Smooth muscle cell (in vitro differentiated cells): ENCODE measurements at regions not wholly inside any gene's neighbourhood (a gene's known extent, or its start where the extent isn't known, plus 50 kb on each side); places are given as distances from the start of the nearest gene placed in this dataset.

Source experiments
- DNase-seq: peaks from one replicate; lab custom pipeline; 2025; ENCODE audit not compliant: unreplicated experiment; lab: John Stamatoyannopoulos, UW
- H2AFZ ChIP-seq: fragments of 200-600 bp; sonication (generic); 2 replicates; pipeline ENCODE4 v1.6.0; 2016; ENCODE audit warnings: antibody characterized with exemption, low read depth, mild to moderate bottlenecking
- H3F3A ChIP-seq: fragments of 200-600 bp; sonication (generic); 2 replicates; pipeline ENCODE4 v1.6.0; 2017; ENCODE audit warnings: antibody characterized with exemption, low read depth
- H3K27ac ChIP-seq: fragments of 200-600 bp; sonication (generic); 2 replicates; pipeline ENCODE4 v1.5.1; 2016; ENCODE audit warnings: low read depth, mild to moderate bottlenecking
- H3K27me3 ChIP-seq: fragments of 200-600 bp; sonication (generic); 2 replicates; pipeline ENCODE4 v1.6.1; 2016; ENCODE audit warnings: low read depth, mild to moderate bottlenecking
- H3K36me3 ChIP-seq: fragments of 200-600 bp; sonication (generic); 2 replicates; pipeline ENCODE4 v1.5.1; 2016; ENCODE audit warnings: low read depth
- H3K4me1 ChIP-seq: fragments of 200-600 bp; sonication (generic); 2 replicates; pipeline ENCODE4 v1.5.1; 2016; ENCODE audit warnings: low read depth
- H3K4me2 ChIP-seq: fragments of 200-600 bp; sonication (generic); 2 replicates; pipeline ENCODE4 v1.6.0; 2016; ENCODE audit warnings: mild to moderate bottlenecking
- H3K4me3 ChIP-seq: fragments of 200-600 bp; sonication (generic); 2 replicates; pipeline ENCODE4 v1.5.1; 2016; ENCODE audit warnings: mild to moderate bottlenecking
- H3K79me2 ChIP-seq: fragments of 200-600 bp; sonication (generic); 2 replicates; pipeline ENCODE4 v1.6.0; 2016; ENCODE audit warnings: low read depth, mild to moderate bottlenecking
- H3K9ac ChIP-seq: fragments of 200-600 bp; sonication (generic); 2 replicates; pipeline ENCODE4 v1.6.0; 2016; ENCODE audit warnings: low read depth
- H3K9me3 ChIP-seq: fragments of 200-600 bp; sonication (generic); replicated peaks from 2 replicates; pipeline ENCODE4 v1.5.1; 2016; ENCODE audit warnings: low read depth
- H4K20me1 ChIP-seq: fragments of 200-600 bp; sonication (generic); 2 replicates; pipeline ENCODE4 v1.6.0; 2016; ENCODE audit warnings: low read depth
- CTCF ChIP-seq: fragments of 200-600 bp; sonication (generic); IDR thresholded peaks from 2 replicates; pipeline ENCODE4 v1.5.1; 2017; ENCODE audit warnings: borderline replicate concordance, mild to moderate bottlenecking, antibody characterized with exemption; ENCODE audit not compliant: insufficient read depth, poor library complexity, severe bottlenecking
- WGBS: methylation state at CpG from one replicate; pipeline ENCODE4 v1.1.7; 2016; ENCODE audit warnings: low lambda C conversion rate; 5-methylcytosine and 5-hydroxymethylcytosine counted together

GRCh38 chr16:55971447-55971846 is 96.3 kb upstream of the CES5A start:
- no peaks in the 10 kb centered on the region for H3K4me1 ChIP-seq
- no peaks in the 10 kb centered on the region for H3K27me3 ChIP-seq
- no peaks in the 10 kb centered on the region for H3F3A ChIP-seq
- no peaks in the 10 kb centered on the region for H3K9me3 ChIP-seq
- TF ChIP-seq CTCF, result no peak
- no peak for DNase-seq
- H3K36me3 ChIP-seq, result no peaks in the 10 kb centered on the region
- no peaks in the 10 kb centered on the region for H4K20me1 ChIP-seq
- no peak overlapping the region for H3K4me3 ChIP-seq
- no peak overlapping the region for H3K9ac ChIP-seq
- H3K79me2 ChIP-seq, result no peaks in the 10 kb centered on the region
- H3K27ac ChIP-seq, result no peak overlapping the region
- H3K4me2 ChIP-seq, result no peak overlapping the region
- no peak overlapping the region for H2AFZ ChIP-seq
- whole genome bisulfite sequencing, result 67% methylated on average over 5 of the region's 5 CpGs

- no peak overlapping the region for H2AFZ ChIP-seq
- H3K36me3 ChIP-seq, result no peaks in the 10 kb centered on the region
- no peaks in the 10 kb centered on the region for H3K9me3 ChIP-seq
- TF ChIP-seq CTCF, result no peak
- no peak overlapping the region for H3K4me2 ChIP-seq
- no peaks in the 10 kb centered on the region for H3K79me2 ChIP-seq
- H3F3A ChIP-seq, result no peaks in the 10 kb centered on the region
- H3K27ac ChIP-seq, result no peak overlapping the region
- H4K20me1 ChIP-seq, result no peaks in the 10 kb centered on the region
- 77% methylated on average over 5 of the region's 5 CpGs for WGBS
- H3K9ac ChIP-seq, result no peak overlapping the region
- no peak overlapping the region for H3K4me3 ChIP-seq
- no peak for DNase-seq
- no peaks in the 10 kb centered on the region for H3K27me3 ChIP-seq
- no peaks in the 10 kb centered on the region for H3K4me1 ChIP-seq
These were observed 93.0 kb upstream of the CES5A start for GRCh38 chr16:55968221-55968620.

GRCh38 chr16:55964923-55965475 is 89.8 kb upstream of the CES5A start:
- Histone ChIP-seq H3K4me3 (no peak overlapping the region), H4K20me1 (no peaks in the 10 kb centered on the region), H3K27me3 (no peaks in the 10 kb centered on the region), H3K9ac (no peak overlapping the region), H3K79me2 (no peaks in the 10 kb centered on the region), H2AFZ (no peak overlapping the region), H3K9me3 (no peaks in the 10 kb centered on the region), H3K36me3 (no peaks in the 10 kb centered on the region), H3K4me1 (no peaks in the 10 kb centered on the region), H3K27ac (peak overlapping the region; percentile 33), H3K4me2 (no peak overlapping the region), H3F3A (no peaks in the 10 kb centered on the region)
- WGBS, result 68% methylated on average over 4 of the region's 4 CpGs
- DNase-seq, result no peak
- no peak for TF ChIP-seq CTCF

GRCh38 chr16:55955845-55956244 is 80.7 kb upstream of the CES5A start:
- H3K79me2 ChIP-seq, result no peaks in the 10 kb centered on the region
- H4K20me1 ChIP-seq, result no peaks in the 10 kb centered on the region
- no peak for TF ChIP-seq CTCF
- no peak overlapping the region for H3K4me2 ChIP-seq
- no peak for DNase-seq
- WGBS, result 89% methylated on average over 5 of the region's 5 CpGs
- H3K9ac ChIP-seq, result no peak overlapping the region
- no peaks in the 10 kb centered on the region for H3F3A ChIP-seq
- H3K36me3 ChIP-seq, result no peaks in the 10 kb centered on the region
- H3K4me1 ChIP-seq, result no peaks in the 10 kb centered on the region
- H3K9me3 ChIP-seq, result no peaks in the 10 kb centered on the region
- H2AFZ ChIP-seq, result no peak overlapping the region
- no peaks in the 10 kb centered on the region for H3K27me3 ChIP-seq
- H3K4me3 ChIP-seq, result no peak overlapping the region
- H3K27ac ChIP-seq, result no peak overlapping the region
